PC-9 (cell line): ENCODE measurements at regions not wholly inside any gene's neighbourhood (a gene's known extent, or its start where the extent isn't known, plus 50 kb on each side); places are given as distances from the start of the nearest gene placed in this dataset.

Source experiments
- CTCF ChIP-seq: fragments of 200-600 bp; sonication (generic); conservative IDR thresholded peaks from 2 replicates; pipeline ENCODE4 v1.6.1; 2017; ENCODE audit warnings: mixed run types, antibody characterized with exemption, mild to moderate bottlenecking, moderate library complexity
- EZH2 ChIP-seq: fragments of 200-600 bp; sonication (generic); IDR thresholded peaks from 2 replicates; pipeline ENCODE4 v1.8.0; 2017; ENCODE audit warnings: antibody characterized with exemption, low read depth

GRCh38 chr2:228503731-228504130, 322.2 kb upstream of the SPHKAP start:
- no peak for TF ChIP-seq CTCF
- TF ChIP-seq EZH2 = no peak
